HCEC 1CT (cell line): ENCODE measurements at regions not wholly inside any gene's neighbourhood (a gene's known extent, or its start where the extent isn't known, plus 50 kb on each side); places are given as distances from the start of the nearest gene placed in this dataset.
A peak's percentile ranks its signal among the peaks of the same experiment; 100 is the strongest.

ENCODE experiments used
- DNase-seq: peaks from one replicate; pipeline ENCODE4 v3.0.0-alpha.2; 2017

DNA sequence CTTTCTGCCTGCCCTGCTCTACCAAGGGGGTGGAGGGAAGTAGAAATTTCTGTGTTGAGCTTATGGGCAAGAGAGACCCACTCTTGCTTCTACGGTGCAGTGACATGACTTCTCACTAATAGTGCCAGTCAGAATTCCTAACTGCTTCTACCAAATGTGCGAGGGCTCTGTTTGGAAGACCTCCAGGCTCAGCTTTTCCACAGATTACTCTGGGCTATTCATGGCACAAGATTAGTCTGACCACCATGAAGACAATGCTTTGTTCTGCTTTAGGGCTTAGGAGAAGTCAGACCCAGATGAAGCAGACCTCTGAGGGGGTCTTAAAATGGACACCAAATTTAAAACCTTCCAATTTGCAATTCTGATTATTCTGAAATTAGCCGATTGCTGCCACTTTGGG is 195.9 kb upstream of the TBC1D5 start:
- no peak for DNase-seq

DNA sequence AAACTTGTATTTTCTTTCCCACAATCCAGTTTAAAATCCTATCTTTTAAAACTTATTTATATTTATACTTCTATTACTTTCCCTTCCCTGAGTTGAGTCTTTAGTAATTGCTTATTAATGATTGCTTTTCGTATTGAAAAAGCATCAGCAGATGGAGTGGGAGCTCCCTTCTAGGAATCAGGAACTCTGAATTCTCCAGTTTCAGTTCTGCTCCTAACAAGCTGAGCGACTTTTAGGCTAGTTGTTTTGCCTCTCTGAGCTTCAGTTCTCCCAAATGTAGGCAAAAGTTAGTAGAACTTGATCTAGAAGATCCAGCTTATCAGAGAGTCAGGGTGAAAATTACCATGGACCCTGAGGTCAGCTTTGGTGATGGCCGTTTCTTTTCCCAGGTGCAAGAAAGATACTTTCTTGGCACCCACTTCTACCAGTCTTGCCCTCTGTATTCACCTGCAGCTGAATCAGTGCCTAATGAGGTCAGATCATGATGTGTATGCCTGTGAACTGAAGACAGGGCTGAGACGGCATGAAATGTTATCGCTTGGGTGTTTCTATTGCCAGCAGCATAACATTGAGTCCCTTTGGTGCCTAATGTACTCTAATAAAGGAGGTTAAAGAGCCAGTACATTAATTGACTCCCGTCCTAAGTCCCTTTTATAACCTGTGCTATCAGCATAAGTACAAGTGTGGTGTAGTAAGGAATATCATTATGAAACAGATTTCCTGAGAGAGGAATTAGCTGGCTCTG is 194.5 kb upstream of the TBC1D5 start:
- no peak for DNase-seq

DNA sequence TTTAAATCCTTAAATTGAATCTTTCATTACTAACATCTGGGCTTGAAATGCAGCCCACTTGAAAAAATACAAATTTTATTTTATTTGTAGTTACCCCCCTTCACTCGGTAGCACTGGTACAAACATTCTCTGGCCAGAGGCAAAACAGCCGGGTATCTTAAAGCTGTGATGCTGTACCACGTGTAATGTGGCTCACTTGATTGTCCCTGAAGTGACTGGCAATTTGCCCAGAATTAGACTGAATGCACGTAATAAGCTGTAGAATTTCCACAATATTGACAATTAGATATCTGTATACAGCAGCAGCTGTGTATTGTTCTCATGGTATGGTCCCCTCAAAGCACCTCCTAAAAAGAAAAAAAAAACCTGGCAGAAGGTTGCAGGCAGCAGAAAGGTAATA is 192.8 kb upstream of the TBC1D5 start:
- no peak for DNase-seq

DNA sequence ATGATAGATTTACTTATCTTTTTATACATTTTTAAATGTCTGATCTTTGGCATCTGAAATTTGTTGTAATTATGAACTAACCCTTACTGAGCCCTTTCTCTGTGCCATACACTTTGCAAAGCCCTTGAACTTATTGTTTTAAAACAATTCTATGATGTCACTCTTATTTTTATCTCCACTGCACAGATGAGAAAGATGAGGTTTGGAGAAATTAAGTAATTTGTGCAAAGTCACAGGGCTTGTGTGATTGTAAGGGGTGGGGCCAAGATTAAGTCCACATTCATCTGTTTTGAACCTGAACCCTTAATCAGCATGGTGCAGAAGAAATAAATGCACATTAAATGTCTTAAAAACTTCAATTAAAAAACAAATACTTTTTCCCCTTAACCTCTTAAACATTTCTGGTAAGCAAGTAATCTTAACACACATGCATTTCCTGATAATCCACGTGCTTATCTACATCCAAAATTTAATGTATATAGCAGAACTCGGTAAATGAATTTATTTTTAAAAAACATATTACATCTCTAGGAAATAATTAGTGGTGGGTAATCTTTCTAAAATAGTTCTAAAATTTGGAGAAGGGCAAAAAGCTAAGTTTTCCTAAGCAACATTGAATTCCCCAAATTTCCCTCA is 189.8 kb upstream of the TBC1D5 start:
- DNase-seq: no peak

DNA sequence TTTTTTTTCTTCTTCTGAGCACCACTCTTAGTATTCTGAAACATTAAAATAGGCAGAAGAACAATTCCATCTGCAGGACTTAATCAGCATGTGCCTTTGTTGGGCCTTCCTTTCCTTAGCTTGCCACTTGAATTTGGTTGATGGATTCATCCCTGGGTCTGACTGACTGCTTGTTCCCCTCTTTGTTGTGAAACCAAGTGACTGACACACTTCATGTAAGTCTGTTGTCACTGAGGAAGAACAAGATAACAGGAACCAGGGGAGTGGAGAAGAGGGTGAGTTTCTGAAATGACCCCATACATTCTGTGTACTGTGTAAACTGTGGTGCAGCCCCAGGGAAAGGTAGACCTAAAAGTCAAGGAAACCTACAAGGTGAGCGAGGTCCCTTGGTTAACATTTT is 188.7 kb upstream of the TBC1D5 start:
- DNase-seq: no peak

DNA sequence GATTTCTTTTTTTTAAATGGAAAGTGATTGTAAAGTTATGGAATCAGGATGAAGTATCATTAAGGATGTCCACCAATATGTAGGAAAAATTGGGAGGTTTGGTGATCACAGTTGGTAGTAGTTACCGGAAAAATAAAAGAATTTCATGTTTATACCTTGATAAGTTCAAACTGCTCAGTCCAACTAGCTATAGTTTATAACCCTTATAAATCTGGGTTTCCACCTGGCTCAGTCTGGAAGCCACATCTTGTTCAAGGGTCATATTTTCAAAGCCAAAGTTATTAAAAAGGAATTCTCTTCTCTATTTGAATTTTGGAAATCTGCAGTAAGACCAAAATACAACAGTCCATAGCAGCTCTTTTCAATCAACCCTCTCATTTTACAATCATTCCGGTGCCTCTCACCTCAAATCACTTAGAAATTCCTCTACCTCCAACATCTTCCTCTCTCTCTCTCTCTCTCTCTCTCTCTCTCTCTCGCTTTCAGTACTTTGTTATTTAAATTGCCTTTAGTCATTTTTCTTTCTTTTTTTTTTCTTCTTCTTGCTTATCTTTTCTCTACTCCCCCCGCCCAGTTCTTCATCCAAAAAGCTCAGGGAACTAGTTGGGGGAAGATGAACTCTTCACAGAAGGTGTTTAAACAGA is 186.2 kb upstream of the TBC1D5 start:
- no peak for DNase-seq

DNA sequence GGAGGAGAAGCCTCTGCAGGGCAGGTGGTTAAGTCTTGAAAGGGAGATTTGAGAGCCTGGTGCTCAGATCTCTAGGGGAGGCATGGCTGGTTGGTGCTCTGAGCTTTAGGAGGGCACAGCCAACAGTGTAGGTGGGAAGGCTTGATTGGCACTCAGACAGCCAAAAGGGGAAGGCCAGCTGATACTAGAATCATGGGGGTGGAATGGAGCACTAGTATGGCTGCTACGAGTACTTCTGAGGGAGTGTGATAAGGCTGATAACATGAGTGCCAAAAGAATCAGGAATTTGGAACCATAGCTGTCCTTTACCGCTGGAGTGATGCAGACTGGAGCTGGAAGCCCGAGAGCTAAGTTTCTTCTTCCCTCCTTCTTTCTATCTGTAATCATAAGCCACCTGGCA is 184.6 kb upstream of the TBC1D5 start:
- DNase-seq: no peak

DNA sequence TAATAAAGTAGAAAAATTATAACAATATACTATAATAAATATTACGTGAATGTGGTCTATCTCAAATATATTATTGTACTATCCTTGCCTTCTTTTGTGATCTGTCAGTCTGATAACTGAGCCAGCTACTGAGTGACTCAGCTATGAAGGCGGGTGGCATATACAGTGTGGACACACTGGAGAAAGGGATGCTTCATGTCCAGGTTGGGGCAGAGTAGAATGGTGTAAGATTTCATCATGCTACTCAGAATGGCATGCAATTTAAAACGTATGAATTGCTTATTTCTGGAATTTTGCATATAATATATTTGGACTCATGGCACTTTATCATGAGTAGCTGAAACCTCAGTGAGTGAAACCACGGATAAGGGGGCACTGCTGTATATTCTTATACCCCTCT is 172.9 kb upstream of the TBC1D5 start:
- no peak for DNase-seq

DNA sequence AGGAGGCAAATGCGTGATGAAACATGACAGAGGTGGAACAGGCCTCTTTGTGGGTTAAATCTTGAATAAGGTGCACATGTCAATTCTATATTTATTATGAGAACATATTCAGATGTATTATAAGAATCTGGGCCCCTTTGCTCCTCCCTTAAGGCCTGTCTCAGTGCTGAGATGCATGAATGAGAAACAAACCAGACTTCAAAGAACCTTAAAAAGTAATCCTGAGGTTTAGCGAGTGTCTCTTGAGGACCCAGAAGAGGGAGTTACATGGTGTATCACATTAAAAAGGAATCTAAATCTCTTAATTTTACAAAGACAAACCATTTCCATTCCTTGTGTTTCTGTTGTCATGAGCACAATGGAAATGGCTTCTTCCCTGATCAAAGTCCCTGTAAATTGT is 170.9 kb upstream of the TBC1D5 start:
- DNase-seq: no peak

DNA sequence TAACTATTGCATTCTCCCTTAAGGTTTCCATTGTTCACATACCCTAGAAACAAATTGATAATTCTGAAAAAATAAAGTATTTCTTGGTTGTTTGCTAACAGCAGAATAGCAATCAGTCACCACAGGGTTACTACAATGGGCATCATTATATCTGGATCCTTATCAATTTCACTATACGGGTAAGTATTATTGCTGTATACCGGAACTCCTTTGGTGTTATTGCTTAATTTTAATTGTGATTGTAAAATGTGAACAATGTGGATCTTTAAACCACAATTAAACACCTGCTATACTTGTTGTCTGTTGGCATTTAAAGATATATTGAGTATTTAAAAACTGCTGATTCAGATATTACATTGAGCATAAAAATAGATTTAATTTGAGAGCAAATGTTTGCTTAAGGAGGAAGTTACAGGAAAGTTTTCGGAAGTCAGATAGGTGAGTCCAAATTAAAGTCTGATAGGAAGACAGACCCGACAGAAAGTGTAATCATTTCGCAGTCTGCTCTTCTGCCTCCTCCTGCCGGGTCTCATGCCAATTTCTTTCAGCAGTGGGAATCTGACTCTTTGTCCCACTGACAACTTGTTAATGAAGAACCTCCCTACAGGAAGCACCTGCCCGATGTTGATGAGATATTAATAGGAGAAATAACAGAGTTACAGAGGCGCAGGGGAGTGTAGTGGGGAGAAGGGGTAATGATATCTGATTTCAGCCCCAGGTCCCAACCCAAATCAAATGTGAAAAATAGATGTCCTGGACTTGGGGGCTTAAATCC is 169.7 kb upstream of the TBC1D5 start:
- no peak for DNase-seq

DNA sequence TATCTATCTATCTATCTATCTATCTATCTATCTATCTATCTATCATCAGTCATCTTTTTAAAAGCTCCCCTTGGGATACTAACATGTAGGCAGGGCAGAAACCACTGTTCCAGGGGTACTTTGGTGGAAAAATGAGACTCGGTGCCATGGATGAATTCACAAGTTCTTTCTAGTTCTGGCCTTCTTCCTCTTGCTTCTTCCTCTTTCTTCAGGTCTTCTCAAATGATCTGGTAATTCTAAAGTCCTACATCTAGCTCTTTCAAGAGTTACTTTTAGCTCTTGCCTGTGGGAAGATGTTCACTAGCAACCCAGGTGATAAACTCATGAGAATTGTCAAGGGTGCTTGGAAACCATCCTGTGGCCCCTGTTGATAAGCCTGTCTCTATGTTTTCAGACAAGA is 168.5 kb upstream of the TBC1D5 start:
- DNase-seq: no peak

DNA sequence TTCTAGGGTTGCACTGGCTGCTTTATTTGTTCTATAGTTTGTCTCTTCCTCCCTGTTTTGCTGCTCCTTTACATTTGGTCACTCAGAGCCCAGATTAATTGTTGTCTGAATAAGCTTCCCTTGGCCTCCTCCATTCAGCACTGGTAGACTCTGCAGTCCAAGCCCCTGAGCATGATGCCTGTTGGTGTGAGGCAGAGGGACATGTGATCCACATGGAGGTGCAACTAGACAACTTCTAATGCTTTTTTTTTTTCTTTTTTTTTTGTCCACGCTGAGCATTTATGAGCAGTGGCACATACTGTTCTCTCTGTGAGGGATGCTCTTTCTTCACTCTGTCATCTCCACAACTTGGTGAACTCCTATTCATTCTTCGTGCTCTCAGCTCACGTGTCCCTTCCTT is 167.3 kb upstream of the TBC1D5 start:
- no peak for DNase-seq

DNA sequence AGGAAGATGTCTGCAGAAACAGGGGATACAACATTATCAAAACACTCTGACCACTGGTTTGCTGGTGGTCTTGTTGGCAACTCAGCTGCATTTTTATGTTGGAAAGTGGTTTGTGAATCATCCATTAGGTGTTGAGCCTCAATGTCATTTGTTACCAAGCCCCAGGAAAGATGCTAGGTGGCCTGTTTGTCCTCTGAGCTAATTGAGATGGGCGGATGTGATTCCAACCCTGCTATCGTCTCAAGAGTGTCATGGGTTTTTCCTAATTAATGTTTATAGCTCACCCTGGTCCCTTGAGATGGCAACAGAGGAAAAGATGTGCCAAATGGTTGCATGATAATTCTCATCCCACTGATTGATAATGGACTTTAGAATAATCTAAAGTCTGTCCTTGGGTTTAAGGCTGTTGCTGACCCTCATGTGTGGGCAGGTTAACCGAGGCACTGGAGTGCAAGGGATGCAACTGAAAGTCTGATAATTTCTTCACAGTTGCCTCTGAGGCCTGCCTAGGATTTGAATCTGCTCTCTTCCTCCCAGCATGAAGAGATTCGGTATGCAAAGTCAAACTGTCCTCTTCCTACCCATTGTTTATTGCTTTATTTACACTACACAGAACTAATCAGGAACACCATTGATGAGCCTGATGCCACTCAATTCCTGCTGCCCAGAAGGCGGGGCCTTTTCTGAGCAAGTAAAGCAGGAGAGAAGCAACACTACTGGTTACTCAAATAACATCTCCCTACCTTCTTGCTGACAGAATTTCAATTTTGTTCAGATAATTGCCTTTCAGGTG is 166.2 kb upstream of the TBC1D5 start:
- DNase-seq: no peak

DNA sequence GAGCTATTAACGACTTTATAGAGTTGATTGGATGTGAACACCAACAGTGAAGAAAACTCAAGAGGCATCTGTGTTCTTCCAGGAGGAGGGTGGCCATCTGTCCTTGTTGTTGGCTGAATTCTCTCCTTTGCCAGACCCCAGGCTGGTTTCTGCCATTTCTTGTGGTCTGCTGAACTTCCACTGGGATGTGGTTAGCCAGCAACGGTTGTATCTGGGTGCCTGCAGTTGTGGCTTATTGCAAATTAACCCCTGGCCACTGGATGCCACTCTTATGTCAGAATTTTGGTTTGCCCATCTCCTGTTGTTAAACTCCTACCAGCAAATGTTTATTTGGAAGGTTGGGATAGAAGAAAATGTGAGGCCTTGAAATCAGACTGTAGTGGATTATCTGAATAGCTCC is 163.6 kb upstream of the TBC1D5 start:
- no peak for DNase-seq

DNA sequence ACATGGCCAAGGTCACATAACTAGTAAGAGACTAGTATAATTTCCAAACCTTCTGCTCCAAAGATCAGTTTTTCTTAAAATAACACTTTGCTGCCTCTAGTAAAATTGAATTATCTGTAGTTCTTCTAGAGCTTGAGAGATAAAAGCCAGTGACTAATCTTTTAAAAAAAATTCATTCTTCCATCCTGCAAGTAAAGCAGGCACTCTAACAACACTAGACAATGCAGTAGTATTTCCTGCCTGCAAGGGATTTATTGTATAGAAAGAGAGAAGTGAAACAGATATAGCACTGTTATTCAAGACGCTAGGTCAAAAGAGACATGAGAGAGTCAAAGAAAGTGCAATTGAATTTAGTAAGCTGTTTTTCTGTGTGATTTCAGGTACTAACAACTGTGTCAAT is 159.5 kb upstream of the TBC1D5 start:
- no peak for DNase-seq

DNA sequence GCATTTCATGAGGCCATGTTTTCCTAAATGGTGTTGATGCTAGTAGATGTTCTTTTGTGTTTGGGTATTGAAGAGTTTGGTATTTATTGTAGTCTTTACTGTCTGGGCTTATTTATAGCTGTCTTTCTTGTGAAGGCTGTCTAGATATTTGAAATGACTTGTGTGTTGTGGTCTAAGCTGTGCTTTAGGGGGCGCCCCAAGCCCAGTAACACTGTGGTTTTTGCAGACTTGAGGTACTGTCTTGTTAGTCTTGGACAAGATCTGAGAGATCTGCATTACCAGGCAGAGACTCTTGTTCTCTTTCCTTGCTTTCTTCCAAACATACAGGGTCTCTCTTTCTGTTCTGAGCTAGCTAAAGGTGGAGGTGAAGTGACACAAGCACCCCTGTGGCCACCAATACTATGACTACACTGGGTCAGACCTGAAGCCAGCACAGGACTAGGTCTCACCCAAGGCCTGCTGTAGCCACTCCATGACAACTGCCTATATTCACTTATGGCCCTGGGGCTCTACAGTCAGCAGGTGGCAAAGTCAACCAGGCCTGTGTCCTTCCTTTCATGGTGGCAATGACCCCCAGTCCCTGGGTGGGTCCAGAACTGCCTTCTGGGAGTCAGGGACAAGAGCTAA is 152.1 kb upstream of the TBC1D5 start:
- peak; percentile 13 for DNase-seq

DNA sequence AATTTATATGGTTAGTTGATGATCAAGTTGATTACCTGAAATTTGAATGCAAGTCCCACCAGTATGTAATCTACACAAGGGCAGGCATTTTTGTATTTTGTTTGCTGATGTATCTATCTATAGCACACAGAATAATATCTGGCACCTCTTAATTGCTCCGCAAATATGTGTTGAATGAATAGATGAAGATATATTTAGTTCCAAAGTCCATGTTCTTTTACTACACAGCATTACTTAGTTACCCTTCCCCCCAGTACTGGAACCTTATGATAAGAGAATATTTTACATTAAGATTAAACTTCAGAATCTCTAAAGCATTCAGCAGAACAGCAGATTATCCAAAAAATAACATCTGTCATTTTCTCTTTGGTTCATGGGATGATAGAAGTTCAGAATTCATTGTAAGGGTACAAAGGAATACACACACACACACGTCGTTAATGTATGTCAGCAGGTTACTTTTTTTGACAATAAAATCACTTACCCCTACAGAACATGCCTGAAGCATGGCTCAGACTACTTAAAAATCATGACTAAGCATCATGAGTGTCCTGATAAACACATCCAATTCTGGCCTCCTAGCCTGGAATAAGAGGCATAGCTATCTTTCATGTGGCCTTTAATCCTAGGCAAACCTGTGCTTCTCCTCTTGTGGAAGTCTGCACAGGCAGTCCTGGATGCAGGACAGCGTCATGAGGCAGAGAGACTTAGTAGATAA is 148.9 kb upstream of the TBC1D5 start:
- peak; percentile 51 for DNase-seq

DNA sequence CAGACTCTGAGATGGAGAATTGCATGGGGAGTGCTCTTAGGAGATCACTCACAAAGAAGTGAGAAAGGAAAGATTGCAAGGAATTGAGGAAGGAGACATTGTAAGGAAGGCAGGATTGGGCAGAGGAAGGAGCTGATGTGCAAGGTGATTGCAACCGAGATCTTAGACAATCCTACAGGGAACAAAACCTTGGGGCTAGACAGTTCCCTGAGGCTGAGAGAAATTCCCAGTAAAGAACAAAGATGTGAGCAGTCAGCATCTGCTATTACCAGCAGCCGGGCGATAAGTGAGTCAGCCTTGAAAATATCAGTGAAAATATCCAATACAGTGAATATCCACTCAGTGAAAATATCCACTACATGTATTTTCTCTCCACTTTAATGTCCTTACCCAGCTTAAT is 143.6 kb upstream of the TBC1D5 start:
- DNase-seq: no peak

DNA sequence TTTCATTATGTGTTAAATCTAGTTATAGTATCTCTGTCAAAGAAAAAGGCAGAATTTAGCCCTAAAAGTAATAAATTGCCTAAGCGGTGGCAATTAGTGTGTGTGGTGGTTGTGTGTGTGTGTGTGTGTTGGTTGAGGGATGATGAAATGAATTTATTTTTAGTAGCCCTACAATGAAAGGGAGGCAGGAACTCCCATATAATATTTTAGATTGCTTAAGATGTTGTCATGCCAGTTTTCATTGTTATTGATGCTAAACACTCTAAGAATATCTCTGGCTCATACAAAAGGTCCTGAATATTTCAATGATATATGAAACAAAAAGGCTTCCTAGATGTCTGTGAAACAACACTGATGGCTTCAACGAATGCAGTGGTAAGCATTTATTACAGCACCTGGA is 140.6 kb upstream of the TBC1D5 start:
- no peak for DNase-seq

DNA sequence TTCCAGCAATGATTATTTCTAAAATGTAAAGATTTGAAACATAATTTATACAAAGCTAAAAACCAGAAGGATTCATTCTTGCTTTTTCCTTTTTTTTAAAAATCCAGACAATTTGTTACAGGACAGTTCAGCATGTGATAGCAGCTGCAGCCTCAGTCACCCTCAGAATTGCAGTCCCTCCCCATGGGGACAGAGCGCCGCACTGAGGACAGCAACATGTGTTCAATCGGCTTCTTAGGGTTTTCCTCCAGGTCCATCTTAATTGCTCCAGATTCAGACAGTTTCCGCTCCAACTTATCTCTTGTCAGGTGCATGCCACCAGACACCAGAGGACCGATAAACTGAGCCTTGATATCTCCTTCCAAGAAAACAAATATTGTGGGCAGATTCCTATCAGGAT is 134.9 kb upstream of the TBC1D5 start:
- no peak for DNase-seq

DNA sequence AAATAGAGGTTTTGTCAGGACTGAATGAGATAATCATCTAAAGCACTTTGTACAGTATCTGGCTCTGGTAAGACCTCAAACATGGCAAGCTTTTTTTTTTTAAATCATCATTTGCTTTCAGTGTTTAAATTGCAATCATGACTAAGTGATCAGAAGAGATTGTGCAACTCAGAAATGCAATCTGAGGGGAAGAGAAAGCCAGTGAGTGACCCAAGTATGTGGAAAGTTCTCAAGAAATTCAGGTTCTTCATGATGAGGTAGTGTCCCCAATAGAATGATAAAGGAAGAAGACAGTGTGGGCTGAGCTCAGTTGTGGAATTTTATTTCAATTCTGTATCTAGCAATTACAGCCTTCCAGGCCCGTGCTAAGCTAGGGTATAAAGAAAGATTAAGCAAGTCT is 132.2 kb upstream of the TBC1D5 start:
- DNase-seq: no peak

DNA sequence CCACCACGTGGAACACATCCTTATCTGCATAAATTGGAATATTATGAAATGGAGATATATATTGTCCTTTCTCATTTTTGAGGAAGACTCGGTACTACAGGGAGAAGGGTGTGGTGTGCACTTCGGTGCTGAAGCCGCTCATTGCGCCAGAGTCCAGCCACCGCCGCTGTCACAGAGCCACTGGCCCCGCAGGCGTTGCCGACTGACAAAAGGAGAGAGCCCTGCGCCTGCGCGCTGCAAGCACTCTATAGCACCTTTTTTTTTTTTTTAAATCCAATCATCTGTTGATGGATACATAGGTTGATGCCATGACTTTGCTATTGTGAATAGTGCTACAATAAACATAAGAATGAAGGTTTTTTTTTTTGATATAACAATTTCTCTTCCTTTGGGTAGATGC is 130.0 kb upstream of the TBC1D5 start:
- DNase-seq: no peak
